ENCODE measurements at regions not wholly inside any gene's neighbourhood (a gene's known extent, or its start where the extent isn't known, plus 50 kb on each side); places are given as distances from the start of the nearest gene placed in this dataset.

DNA sequence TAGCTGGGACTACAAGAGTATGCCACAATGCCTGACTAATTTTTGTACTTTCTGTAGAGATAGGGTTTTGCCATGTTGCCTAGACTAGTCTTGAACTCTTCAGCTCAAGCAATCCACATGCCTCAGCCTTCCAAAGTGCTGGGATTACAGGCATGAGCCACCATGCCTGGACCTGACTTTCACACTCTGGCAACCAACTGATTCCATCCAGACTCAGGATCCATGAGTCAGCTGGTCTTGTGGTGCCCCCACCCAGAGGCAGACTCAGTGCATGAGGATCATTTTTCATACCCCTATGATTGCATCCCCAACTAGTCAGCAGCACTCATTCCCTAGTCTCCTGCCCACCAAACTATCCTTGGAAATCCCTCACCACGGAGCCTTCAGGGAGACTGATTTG is 375.9 kb downstream of the ANXA1 start:
- intact Hi-C loops (cut with DNase I): no loop called here
- Histone ChIP-seq H3K4me3 (no peak overlapping the region), H3K27me3 (ENCODE audit: low read depth) (no peaks in the 10 kb centered on the region), H3K4me1 (no peaks in the 10 kb centered on the region), H3K9me3 (no peaks in the 10 kb centered on the region), H3K27ac (no peak overlapping the region), H3K36me3 (no peaks in the 10 kb centered on the region)
- TF ChIP-seq, protein P1, sequence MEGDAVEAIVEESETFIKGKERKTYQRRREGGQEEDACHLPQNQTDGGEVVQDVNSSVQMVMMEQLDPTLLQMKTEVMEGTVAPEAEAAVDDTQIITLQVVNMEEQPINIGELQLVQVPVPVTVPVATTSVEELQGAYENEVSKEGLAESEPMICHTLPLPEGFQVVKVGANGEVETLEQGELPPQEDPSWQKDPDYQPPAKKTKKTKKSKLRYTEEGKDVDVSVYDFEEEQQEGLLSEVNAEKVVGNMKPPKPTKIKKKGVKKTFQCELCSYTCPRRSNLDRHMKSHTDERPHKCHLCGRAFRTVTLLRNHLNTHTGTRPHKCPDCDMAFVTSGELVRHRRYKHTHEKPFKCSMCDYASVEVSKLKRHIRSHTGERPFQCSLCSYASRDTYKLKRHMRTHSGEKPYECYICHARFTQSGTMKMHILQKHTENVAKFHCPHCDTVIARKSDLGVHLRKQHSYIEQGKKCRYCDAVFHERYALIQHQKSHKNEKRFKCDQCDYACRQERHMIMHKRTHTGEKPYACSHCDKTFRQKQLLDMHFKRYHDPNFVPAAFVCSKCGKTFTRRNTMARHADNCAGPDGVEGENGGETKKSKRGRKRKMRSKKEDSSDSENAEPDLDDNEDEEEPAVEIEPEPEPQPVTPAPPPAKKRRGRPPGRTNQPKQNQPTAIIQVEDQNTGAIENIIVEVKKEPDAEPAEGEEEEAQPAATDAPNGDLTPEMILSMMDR (IDR thresholded peaks at IDR 0.05): no peak
- no peak for ATAC-seq
- no peak for DNase-seq

DNA sequence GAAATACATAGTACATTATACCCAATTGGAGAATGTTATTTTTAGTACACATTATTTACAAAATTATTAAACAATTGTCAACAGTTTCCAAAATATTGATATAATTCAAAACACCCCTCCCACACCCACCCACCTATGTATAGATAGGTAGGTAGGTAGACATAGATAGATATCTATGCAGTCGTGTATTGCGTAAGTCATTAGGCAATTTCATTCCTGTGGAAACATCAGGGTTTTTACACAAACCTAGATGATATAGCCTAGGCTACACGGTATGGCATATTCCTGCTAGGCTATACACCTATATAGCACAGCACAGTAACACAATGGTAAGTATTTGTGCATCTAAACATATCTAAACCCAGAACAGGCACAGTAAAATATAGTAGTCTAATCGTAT is 377.3 kb downstream of the ANXA1 start:
- no peaks in the 10 kb centered on the region for H3K36me3 ChIP-seq
- intact Hi-C loops (cut with DNase I): no loop called here
- no peaks in the 10 kb centered on the region for H3K4me1 ChIP-seq
- DNase-seq (no peak), ATAC-seq (no peak)
- H3K27ac ChIP-seq: no peak overlapping the region
- H3K27me3 ChIP-seq (ENCODE audit: low read depth): no peaks in the 10 kb centered on the region
- no peaks in the 10 kb centered on the region for H3K9me3 ChIP-seq
- H3K4me3 ChIP-seq: no peak overlapping the region
- TF ChIP-seq, protein P1 (IDR thresholded peaks at IDR 0.05): no peak

DNA sequence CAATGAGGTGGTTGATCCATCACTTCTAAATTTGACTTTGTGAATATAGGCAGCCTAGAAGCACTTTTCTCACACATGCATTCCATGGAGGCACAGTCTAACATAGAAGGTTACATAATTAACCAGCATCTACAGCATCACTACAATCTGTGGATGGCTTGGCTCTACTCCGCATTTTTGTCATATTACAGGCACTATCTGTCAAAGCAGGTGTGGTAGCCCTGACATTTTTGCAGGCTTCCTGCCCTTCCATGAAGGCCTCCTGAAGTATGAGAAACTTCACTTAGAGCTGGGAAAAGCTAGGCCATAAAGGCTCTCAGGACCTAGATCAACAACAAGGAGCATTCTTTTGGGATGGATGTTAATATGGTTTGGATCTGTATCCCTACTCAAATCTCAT is 378.0 kb downstream of the ANXA1 start:
- ATAC-seq: no peak
- H3K4me1 ChIP-seq: no peaks in the 10 kb centered on the region
- DNase-seq: no peak
- no peak overlapping the region for H3K4me3 ChIP-seq
- H3K27me3 ChIP-seq (ENCODE audit: low read depth): no peaks in the 10 kb centered on the region
- H3K36me3 ChIP-seq: no peaks in the 10 kb centered on the region
- TF ChIP-seq, protein P1 (IDR thresholded peaks at IDR 0.05): no peak
- no peaks in the 10 kb centered on the region for H3K9me3 ChIP-seq
- intact Hi-C loops (cut with DNase I): no loop called here
- H3K27ac ChIP-seq: no peak overlapping the region

DNA sequence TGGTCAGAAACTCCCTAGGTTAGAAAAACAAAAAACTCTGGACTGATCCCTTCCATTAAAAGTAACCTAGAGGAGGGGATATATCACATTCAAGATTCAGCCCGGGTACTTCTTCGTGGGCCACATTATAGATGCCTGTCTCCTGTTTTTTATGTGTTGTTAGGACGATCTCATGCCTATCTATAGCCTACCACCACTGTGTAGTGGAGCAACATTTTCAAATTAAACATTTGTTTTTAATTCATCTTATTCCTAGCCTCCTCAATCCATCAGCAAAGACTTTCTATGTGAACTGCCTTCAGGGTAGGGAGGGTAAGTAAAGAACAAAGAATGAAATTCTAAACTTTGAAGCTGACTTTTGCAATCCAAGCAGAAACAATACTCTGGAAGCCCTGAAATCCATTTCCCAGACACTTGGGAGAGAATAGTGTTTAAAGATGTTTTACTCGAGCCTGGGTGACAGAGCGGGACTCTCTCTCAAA is 379.4 kb downstream of the ANXA1 start:
- DNase-seq (no peak), ATAC-seq (no peak)
- no peaks in the 10 kb centered on the region for H3K27me3 ChIP-seq (ENCODE audit: low read depth)
- H3K9me3 ChIP-seq: no peaks in the 10 kb centered on the region
- intact Hi-C loops (cut with DNase I): no loop called here
- TF ChIP-seq, protein P1 (IDR thresholded peaks at IDR 0.05): no peak
- no peaks in the 10 kb centered on the region for H3K36me3 ChIP-seq
- H3K4me1 ChIP-seq: no peaks in the 10 kb centered on the region
- no peak overlapping the region for H3K4me3 ChIP-seq
- H3K27ac ChIP-seq: no peak overlapping the region

DNA sequence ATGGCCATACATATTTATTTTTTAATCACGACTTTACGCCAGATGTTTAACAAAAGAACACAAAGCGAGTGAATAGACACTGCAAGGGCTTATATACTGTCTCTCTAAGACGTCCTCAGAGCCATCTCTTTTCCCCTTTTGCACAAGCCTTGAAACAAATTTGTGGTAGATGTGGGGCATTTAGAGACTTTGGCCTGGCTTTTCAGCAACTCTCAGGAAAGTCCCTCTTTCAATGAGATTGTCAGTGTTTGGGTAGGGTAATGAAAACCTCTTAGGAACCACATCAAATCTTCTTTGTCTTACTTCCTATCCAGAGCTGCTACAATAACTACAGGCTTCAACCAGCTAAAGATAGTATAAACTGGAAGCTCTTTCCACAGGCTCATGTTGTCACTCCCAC is 380.0 kb downstream of the ANXA1 start:
- Histone ChIP-seq H3K27ac (no peak overlapping the region), H3K27me3 (ENCODE audit: low read depth) (no peaks in the 10 kb centered on the region), H3K4me1 (no peaks in the 10 kb centered on the region), H3K4me3 (no peak overlapping the region), H3K36me3 (no peaks in the 10 kb centered on the region), H3K9me3 (no peaks in the 10 kb centered on the region)
- TF ChIP-seq, protein P1 (IDR thresholded peaks at IDR 0.05): no peak
- DNase-seq: no peak
- intact Hi-C loops (cut with DNase I): no loop called here
- no peak for ATAC-seq

DNA sequence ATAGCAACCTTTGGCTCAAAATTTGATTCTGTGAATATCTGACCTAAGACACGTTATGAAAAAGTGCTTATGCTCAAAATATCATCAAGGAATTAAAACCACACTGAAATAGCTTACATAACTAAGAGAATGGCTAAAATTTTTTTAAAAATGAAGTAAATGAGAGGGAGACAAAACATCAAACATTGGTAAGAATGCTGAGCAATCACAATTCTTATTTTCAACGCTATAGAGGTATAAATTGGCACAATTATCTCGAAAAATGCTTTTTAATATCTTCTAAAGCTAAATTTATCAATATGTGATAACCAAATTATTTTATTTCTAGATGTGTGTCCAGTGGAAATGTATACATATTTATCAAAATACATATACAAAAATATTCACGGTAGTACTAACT is 381.3 kb downstream of the ANXA1 start:
- intact Hi-C loops (cut with DNase I): no loop called here
- Histone ChIP-seq H3K36me3 (no peaks in the 10 kb centered on the region), H3K27me3 (ENCODE audit: low read depth) (no peaks in the 10 kb centered on the region), H3K4me1 (no peaks in the 10 kb centered on the region), H3K4me3 (no peak overlapping the region), H3K27ac (no peak overlapping the region), H3K9me3 (no peaks in the 10 kb centered on the region)
- ATAC-seq (no peak), DNase-seq (no peak)
- TF ChIP-seq, protein P1 (IDR thresholded peaks at IDR 0.05): no peak

Measured in lower lobe of right lung (tissue), 2 donors.